SK-MEL-5 (cell line): ENCODE measurements at regions not wholly inside any gene's neighbourhood (a gene's known extent, or its start where the extent isn't known, plus 50 kb on each side); places are given as distances from the start of the nearest gene placed in this dataset.
"Not testable (repeated sequence)": the region's sequence is repeated elsewhere in the genome, so short reads cannot be mapped to it uniquely, and the experiment has no call there.

Experiments
- DNase-seq: peaks from one replicate; pipeline ENCODE4 v3.0.0-alpha.2; 2016; ENCODE audit warnings: low read depth, low spot score
- in situ Hi-C: cut with HindIII; loops from 2 replicates; pipeline ENCODE4 v1.10.0; 2016; ENCODE audit warnings: low sequenced_read_pairs, high pct_unique_total_duplicates, low pct_unique_long_range_greater_than_20kb

DNA sequence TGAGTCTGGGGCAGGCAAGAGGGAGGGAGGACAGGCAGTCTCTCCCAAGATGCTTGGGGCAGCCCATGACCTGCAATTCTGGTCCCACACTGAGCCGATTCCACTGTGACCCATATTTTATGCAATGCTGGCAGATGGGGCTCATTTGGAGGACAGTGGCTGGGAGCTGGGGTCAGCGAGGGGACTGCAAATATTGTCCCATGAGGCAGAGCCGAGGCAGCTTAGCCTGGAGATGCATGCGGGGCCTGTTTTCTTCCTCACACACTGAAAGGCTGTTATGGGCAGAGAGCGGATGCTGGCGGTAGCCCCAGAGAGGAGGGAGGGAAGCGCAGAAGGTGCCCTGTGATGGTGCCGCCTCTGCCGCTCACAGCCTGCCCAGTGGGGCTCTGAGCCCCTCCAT is 128.5 kb upstream of the POU3F1 start:
- no peak for DNase-seq
- in situ Hi-C loops: no loop called here

DNA sequence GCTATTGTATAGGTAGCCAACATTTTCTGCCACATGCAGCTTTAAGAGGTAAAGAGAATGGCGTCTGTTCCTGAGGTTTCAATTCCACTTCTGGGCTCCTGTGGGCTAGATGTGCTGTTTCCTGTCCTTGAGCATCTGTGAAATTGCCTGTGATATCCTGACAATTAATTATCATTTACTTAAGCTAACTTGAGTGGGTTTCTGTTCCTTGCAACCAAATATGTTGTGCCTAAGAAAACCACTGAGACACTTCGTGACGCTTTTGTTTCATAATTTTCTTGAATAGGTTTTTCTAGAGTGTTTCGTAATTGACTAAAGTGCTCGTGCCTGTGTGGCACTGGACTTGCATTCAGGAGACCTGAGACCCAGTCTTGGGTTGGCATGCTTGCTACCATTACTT is 127.3 kb upstream of the POU3F1 start:
- in situ Hi-C loops: no loop called here

DNA sequence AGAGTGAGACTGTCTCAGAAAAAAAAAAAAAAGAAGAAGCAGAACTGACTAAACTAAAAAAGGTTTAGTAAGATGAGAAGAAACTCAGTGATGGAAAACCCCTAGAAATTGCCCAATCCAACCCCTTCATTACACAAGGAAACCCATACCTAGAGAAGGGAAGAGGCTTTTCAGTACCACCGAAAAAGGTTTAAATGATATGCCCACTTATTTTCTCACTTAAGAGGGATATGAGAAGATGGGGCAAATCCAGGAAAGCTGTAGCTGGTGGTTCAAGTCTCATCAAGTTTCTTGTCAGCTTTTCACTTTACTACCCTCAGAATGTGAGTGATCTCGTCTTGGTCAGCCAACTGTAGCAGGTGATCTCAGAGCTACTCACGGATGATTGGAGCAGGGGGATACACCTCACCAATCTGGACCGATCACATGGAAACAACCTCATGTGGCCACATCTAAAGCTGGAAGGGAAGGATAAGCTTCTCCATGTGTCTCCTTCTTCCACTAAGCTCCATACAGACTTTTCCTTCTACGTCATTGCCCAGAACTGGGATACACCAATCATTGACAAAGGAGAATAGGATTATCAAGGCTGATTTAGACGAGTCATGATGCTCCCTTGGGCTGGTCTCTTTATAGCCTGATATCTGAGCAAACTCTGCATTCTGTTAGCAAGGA is 126.7 kb upstream of the POU3F1 start:
- in situ Hi-C loops: no loop called here
- DNase-seq: no peak

More for the DNA sequence above, 127.3 kb upstream of the POU3F1 start:
- DNase-seq: no peak

DNA sequence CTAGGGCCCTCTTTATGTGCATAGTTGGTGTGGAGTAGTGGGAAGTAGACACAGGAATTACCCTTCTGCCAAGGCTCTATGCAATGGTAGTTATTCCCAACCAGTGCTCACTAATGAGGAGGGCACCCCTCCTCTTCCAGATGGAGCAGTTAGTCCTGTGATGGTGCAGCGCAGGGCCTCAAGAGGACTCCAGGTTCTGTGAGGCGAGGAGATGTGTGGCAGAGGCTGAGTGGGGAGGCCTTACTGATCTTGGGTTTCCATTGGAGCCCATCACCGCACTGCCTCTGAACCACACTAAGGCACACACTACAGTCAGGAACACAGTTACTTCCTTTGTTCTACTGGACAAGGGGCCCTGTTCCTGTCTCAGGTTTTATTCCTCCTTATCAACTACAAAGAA is 122.5 kb upstream of the POU3F1 start:
- DNase-seq: no peak
- in situ Hi-C loops: no loop called here

DNA sequence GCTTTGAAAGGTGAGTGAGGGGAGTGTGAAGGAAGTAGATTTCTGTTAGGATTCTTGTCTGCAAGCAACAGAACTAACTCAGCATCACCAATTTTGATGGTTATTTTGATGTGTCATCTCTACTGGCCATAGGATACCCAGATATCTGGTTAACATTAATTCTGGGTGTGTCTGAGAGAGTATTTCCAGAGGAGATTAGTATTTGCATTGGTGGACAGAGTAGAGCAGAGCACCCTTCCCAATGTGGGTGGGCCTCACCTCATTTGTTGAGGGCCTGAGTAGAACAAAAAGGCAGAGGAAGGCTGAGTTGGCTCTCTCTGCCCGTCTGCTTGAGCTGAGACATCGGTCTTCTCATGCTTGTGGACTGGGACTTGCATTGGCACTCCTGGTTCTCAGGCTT is 121.8 kb upstream of the POU3F1 start:
- no peak for DNase-seq
- in situ Hi-C loops: no loop called here

DNA sequence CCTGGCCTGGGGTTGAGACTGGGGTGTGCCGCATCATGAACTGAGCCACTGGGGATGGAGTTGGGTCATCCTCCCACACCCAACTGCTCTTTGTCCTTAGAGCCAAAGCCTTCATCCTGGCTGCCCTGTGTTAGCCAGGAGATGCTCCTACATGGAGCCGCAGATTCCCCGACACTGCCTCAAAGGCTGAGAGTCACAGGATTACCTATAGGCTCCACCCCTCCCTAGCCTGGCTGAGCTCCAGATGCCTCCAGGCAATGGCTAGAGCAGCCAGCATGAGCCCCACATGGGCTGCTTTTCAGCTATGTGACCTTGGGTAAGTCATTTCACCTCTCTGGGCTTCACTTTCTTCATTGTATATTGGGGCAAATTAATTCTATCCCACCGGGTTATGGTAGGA is 119.9 kb upstream of the POU3F1 start:
- in situ Hi-C loops: no loop called here

DNA sequence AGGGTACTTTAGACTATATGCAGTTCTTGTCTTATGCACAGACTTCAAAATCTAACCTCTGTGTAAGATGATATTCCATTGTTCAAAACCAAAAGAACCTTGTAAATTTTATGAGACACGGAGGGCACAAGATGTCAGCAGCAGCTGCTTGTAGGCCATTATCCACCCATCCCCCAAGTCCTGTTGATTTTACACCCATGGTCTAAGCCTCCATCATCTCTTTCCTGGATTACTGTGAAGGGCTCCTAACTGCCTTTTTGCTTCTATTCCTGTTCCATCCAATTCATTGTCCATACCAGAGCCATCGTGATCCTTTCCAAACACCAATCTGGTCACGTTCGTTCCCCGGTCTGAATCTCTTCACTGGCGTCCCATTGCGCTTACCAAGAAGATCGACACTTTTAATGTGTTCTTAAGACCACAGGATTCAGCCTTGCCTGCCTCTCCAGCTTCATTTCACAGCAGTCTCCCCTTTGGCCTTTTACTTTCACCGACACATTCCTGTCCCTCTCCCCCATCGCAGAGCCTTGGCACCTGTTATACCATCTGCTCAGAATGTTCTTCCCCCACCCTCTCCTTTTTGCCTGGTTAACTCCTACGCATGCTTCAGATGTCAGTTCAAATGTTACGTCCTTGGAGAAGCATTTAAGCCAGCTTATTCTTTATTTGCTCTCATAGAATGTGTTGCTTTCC is 107.3 kb upstream of the POU3F1 start:
- DNase-seq: no peak
- in situ Hi-C loops: no loop called here

More for the DNA sequence above, 119.9 kb upstream of the POU3F1 start:
- DNase-seq: no peak

DNA sequence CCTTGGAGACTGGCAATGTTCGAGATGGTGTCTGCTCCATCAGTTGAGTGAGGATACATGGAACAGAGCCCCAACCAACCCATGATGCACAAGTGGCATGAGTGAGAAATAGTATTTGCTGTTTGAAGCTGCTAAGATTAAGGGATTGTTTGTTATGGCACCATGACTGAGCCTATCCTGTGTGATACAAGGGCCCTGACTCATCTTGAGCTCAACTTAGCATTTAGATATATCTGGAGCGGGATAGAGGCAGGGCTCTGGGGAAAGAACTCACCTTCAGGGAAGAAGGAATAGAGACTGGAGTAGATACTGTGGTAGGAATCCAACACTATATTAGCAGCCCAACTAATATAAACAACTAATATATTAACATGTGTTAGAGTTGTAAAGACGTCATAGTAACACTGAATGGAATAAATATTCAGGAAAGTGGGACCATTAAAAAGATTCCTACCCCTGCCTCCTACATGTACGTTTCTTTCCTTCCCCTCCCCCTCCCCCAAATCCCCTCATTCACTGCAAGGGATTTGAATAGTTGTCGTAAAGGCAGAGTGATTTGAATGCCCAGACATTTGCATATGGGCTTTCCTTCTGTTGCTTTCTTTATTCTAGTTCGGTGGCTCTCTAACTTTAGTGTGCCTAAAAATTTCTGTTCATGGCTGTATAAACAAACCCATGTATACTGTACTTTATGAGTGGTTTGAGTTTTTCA is 106.6 kb upstream of the POU3F1 start:
- DNase-seq: no peak
- in situ Hi-C loops: no loop called here

DNA sequence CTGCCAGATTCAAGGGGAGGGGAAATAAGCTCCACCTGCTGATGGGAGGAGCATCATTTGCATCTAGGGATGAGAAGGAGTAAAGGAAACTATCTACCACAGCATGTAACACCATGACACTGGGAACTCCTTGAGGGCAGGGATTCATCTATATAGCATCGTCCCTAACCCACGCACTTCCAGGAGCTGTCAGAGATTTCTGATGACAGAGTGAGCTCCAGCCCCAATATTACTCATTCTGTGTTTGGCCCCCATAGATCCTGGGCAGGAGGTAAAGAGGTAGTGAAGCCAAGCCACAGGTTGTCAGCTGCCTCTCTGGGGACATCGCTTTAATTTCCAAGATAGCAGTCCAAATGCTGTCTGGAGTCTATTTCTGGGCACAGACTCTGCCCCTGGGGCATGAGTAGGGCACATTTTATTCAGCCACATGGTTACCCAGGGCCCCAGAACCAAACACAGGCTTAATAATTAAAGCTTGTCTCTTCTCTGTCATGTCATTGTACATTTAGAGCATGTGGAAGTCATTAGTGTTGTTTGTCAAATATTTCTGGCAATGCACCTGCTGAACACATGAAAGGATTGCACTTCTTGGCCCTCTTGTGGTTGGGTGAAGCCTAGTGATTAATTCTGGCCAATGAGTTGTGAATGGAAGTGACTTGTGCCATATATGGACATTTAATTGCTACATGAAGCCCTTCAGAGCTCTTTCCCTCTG is 105.9 kb upstream of the POU3F1 start:
- peak; percentile 24 for DNase-seq
- in situ Hi-C loops: no loop called here

DNA sequence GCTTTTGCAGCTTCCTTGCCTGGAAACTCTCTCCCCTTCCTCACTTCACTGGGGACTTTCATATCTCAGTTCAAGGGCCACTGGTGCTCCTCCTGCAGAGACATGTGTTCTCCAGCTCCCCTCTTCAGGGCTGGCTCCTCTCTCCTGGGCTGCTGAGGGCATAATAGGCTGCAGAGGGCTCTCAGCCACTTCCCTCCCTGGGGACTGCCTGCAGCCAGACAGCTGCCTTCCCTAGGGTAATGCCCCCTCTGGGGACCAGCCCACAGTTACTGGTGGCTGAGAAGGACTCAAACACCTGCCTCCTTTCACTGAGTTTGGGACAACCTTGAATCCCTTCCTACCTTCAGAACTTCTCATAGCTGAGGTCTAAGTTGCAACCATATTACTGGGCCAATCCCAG is 104.8 kb upstream of the POU3F1 start:
- in situ Hi-C loops: no loop called here
- no peak for DNase-seq

DNA sequence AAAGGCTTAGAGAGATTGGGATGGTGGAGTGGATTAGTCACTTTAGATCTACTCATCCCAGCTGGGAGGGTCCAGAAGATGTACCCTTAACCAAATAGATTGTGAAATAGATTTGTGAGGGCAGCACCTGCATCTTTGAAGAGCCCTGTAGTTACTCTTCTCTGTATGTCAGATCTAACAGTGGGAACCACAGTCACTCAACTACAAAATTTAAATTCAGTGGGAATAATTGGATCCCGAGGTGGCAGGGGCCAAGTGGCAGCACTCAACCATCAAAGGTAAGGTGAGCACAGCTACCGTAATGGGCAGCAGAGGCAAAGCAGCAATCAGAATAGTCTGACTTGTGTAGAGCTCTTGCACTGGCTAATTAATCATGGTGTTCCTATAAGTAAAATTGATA is 99.5 kb upstream of the POU3F1 start:
- in situ Hi-C loops, DNase-seq: not testable (repeated sequence)

DNA sequence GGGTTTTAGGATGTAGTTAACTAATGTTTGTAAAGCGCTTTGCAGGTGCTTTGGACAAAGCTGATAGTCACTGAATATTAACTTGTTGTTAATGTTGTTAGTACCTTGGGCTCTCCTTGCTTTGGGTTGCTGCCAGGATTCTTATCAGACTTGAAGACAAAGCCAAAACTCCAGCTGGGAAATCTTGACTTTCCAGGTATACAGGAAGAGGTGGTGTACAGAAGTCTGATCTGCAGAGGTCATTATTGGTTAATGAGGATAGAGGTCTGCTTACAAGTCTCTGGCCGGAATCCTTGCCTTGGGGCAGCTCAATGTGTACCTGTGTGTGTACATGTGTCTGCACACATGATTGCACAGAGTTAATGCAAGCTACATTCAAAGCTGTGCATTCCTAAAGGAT is 96.0 kb upstream of the POU3F1 start:
- DNase-seq: no peak
- in situ Hi-C loops: no loop called here

DNA sequence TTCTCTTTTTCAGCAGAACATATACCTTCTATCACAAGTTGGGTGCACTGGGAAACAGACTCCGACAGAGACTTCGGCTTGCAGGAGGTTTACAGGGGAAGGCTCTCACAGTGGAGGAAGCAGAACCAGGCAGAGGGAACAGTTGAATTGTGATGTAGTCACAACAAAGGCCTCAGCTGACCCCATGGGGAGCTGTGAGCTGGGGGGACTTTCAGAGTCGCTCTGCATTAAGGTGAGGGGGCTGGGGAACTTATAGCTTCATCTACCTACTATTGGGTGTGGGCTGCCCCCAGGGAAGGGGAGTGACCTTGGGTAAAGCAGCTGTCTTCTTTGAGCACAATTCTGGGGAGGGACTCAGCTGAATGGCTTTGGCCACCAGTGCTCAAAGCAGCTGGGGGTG is 94.9 kb upstream of the POU3F1 start:
- no peak for DNase-seq
- in situ Hi-C loops: no loop called here

DNA sequence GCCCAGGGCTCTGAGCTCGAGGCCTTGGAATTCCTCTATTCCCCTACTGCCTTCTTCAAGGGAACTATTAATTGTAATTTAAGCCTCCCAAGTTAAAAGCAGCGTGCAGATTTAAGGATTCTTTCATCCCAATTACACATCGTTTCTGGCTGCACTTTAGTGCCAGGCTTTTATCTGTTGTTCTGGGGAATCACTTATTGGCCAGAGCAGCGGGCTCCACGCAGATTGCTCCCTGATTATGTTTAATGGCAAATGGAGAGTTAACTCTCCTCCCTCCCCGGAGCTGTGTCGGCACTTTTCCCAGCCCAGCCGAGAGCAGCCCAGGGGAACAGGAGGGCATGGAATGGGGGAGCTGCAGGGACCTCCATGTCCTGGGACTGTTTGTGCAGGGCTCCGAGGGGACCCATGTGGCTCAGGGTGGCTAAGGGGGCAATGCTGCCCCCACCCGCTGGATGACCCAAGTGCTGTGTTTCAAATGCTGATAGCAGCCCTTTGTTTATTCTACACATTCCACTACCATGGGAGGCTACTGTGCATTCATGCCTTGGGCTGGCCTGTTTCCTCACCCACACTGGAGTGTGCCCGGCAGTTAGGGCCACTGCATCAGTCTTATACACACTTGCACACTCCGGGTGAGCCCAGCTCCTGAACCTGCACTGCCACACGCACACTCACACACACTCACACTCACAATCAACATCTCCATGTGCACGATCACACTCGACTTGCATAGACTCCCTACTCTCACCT is 93.3 kb upstream of the POU3F1 start:
- in situ Hi-C loops: no loop called here

DNA sequence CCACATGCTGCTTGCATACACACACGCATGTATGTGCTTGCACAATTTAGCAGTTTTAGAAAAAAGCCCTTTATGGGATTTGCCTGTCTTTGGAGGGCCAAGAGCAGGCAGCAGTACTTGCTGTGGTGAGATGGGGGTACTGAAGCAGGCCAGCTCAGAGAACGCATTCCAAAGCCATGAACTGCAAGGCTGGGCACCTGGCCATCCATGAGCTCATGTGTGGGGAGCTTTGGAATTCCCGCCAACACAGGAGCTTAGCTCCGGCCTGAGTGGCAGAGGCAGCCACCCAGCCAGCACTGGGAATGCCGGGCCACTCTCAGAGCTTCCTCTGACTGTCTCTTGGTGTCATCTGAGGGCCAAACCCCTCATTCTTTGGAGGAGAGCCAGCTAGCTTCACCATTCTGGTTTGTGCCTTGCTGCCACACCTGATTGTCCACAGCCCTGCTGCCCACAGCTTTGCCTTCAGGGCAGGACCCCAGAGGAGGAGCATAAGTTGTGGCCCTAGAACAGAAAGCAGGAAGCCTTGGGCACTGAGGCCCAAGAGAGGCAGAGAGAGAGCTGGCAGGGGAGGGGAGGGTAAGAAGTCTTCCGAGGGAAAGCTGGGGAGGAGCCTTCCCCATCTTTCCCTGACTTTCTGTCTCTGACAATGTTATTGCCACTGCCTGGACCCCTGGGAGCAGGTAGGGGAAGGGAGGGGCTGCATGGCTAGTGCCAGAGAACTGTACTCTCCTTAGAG is 92.1 kb upstream of the POU3F1 start:
- in situ Hi-C loops: no loop called here
- DNase-seq: no peak

More for the DNA sequence above, 93.3 kb upstream of the POU3F1 start:
- no peak for DNase-seq

DNA sequence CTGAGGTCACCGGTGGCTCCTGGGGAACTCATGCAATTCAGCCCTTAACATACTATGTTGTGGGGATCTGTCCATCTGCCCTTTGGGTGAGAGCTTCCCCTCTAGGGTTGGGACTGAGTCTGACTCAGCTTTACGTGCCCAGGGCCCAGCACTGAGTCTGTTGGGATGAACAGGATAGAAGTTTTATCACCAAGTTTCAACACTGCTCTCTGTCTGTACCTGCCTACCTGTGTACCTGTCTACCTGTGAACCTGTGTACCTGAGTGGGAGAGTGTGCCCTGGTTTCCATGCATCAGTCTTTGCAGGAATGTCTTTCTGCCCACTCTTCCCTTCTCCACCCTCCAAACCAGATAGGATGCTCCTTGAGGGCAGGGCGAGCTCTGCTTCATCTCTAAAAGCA is 90.6 kb upstream of the POU3F1 start:
- in situ Hi-C loops: no loop called here

More for the DNA sequence above, 90.6 kb upstream of the POU3F1 start:
- DNase-seq: no peak
